ENCODE measurements at regions not wholly inside any gene's neighbourhood (a gene's known extent, or its start where the extent isn't known, plus 50 kb on each side); places are given as distances from the start of the nearest gene placed in this dataset.

DNA sequence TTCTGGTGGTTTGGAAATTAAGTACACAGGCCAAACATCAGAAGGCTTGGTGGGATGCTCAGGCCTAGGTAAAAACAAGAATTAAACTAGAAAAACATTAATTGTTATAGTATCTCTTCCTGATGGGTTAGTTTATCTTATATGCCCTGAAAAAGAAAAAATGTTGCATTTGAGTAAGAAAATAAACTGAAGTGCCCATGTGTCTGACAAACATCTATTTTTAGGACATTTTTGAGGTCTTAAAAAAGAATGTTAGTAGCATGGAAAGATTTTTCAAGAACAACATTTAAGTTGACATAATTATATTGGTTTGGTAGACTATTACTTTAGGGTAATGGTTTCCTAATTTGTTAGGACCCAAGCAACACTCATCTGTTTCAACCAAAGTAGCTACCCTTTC is 140.1 kb upstream of the RND3 start:
- Histone ChIP-seq H3K9ac (ENCODE audit: low read length) (no peak overlapping the region), H3K79me2 (ENCODE audit: insufficient read depth, low read length) (no peaks in the 10 kb centered on the region)

GRCh38 chr2:150626934-150627411 is 139.5 kb upstream of the RND3 start:
- no peak overlapping the region for H3K9ac ChIP-seq (ENCODE audit: low read length)
- no peaks in the 10 kb centered on the region for H3F3A ChIP-seq (ENCODE audit: insufficient read depth, low read length)
- H3K9me3 ChIP-seq (ENCODE audit: low read length): no peaks in the 10 kb centered on the region
- H3K4me2 ChIP-seq (ENCODE audit: low read length): no peak overlapping the region
- H3K4me3 ChIP-seq (ENCODE audit: low read depth, low read length, poor library complexity, severe bottlenecking): no peak overlapping the region
- TF ChIP-seq EZH2 (IDR thresholded peaks at IDR 0.05; ENCODE audit: borderline replicate concordance, low read length): no peak
- TF ChIP-seq CTCF (IDR thresholded peaks at IDR 0.05; ENCODE audit: low read length): no peak
- H3K27me3 ChIP-seq (ENCODE audit: insufficient read depth, low read length): no peaks in the 10 kb centered on the region
- no peaks in the 10 kb centered on the region for H3K9me2 ChIP-seq (ENCODE audit: low read depth, low read length)
- no peak overlapping the region for H3K27ac ChIP-seq (ENCODE audit: low read depth, low read length, poor library complexity, severe bottlenecking)
- H4K20me1 ChIP-seq (ENCODE audit: insufficient read depth, low read length): no peaks in the 10 kb centered on the region
- H3K4me1 ChIP-seq (ENCODE audit: insufficient read depth, low read length, severe bottlenecking): no peaks in the 10 kb centered on the region
- no peaks in the 10 kb centered on the region for H3K79me2 ChIP-seq (ENCODE audit: insufficient read depth, low read length)
- H2AFZ ChIP-seq (ENCODE audit: low read length): no peak overlapping the region
- H3K36me3 ChIP-seq (ENCODE audit: insufficient read depth, low read length): no peaks in the 10 kb centered on the region

More for the DNA sequence above, 140.1 kb upstream of the RND3 start:
- H3K9me3 ChIP-seq (ENCODE audit: low read length): no peaks in the 10 kb centered on the region
- H3K27me3 ChIP-seq (ENCODE audit: insufficient read depth, low read length): no peaks in the 10 kb centered on the region
- H2AFZ ChIP-seq (ENCODE audit: low read length): no peak overlapping the region
- H3K9me2 ChIP-seq (ENCODE audit: low read depth, low read length): no peaks in the 10 kb centered on the region
- H3K4me2 ChIP-seq (ENCODE audit: low read length): no peak overlapping the region
- H3K4me1 ChIP-seq (ENCODE audit: insufficient read depth, low read length, severe bottlenecking): no peaks in the 10 kb centered on the region
- no peak overlapping the region for H3K4me3 ChIP-seq (ENCODE audit: low read depth, low read length, poor library complexity, severe bottlenecking)
- H3K27ac ChIP-seq (ENCODE audit: low read depth, low read length, poor library complexity, severe bottlenecking): no peak overlapping the region
- H3K36me3 ChIP-seq (ENCODE audit: insufficient read depth, low read length): no peaks in the 10 kb centered on the region
- no peak for TF ChIP-seq CTCF (IDR thresholded peaks at IDR 0.05; ENCODE audit: low read length)
- no peak for TF ChIP-seq EZH2 (IDR thresholded peaks at IDR 0.05; ENCODE audit: borderline replicate concordance, low read length)
- H3F3A ChIP-seq (ENCODE audit: insufficient read depth, low read length): no peaks in the 10 kb centered on the region
- H4K20me1 ChIP-seq (ENCODE audit: insufficient read depth, low read length): no peaks in the 10 kb centered on the region

GRCh38 chr2:150625741-150626140 is 138.3 kb upstream of the RND3 start:
- Histone ChIP-seq H3K27ac (ENCODE audit: low read depth, low read length, poor library complexity, severe bottlenecking) (no peak overlapping the region), H3K4me3 (ENCODE audit: low read depth, low read length, poor library complexity, severe bottlenecking) (no peak overlapping the region), H3K4me1 (ENCODE audit: insufficient read depth, low read length, severe bottlenecking) (no peaks in the 10 kb centered on the region), H4K20me1 (ENCODE audit: insufficient read depth, low read length) (no peaks in the 10 kb centered on the region), H3K36me3 (ENCODE audit: insufficient read depth, low read length) (no peaks in the 10 kb centered on the region), H3K27me3 (ENCODE audit: insufficient read depth, low read length) (no peaks in the 10 kb centered on the region), H3K9me3 (ENCODE audit: low read length) (no peaks in the 10 kb centered on the region), H3K4me2 (ENCODE audit: low read length) (no peak overlapping the region), H3F3A (ENCODE audit: insufficient read depth, low read length) (no peaks in the 10 kb centered on the region), H3K9ac (ENCODE audit: low read length) (no peak overlapping the region), H3K79me2 (ENCODE audit: insufficient read depth, low read length) (no peaks in the 10 kb centered on the region), H2AFZ (ENCODE audit: low read length) (no peak overlapping the region), H3K9me2 (ENCODE audit: low read depth, low read length) (no peaks in the 10 kb centered on the region)
- TF ChIP-seq CTCF (IDR thresholded peaks at IDR 0.05; ENCODE audit: low read length) (no peak), EZH2 (IDR thresholded peaks at IDR 0.05; ENCODE audit: borderline replicate concordance, low read length) (no peak)
